GOT3 (cell line): ENCODE measurements at regions not wholly inside any gene's neighbourhood (a gene's known extent, or its start where the extent isn't known, plus 50 kb on each side); places are given as distances from the start of the nearest gene placed in this dataset.
"Not testable (repeated sequence)": the region's sequence is repeated elsewhere in the genome, so short reads cannot be mapped to it uniquely, and the experiment has no call there.

Source experiments
- DNase-seq: peaks from one replicate; lab custom pipeline; 2025; ENCODE audit warnings: mixed read lengths; lab: John Stamatoyannopoulos, UW

DNA sequence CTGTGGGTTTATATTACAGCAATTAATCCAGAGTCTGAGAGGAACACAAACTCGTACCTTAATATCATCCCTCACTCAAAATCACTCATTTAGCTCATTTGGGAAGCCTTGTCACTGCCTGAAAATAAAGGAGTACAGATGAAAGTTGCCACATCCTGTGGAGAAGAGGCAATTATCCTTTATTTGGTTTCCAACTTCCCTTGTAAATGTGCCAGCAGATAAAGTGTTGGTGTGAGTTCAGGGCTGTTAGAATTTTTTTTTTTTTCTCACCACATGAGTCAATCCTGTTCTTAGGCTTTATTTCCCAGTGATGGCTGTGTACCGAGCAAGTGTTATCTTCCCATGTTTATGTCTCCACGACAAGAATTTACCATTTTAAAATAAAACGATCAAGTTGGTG lies 99.0 kb upstream of the SMIM30 start:
- DNase-seq: no peak

DNA sequence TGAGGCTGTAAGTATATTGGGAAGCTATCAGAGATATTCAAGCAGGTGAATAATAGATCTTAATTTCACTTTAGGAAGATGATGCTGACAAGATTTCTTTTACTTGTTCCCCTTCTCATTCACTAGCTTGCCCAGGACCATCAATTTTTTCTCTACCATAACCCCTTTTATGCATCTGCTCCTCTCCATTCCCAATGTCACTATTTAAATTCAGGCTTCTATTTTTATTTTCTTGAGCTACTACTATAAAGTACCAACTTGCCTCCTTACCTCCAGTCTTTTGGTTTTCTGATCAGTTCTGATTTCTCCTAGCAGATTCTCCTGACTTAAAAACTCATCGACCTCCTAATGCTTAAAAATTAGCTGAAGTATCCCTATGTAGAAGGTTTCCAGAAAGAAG lies 97.7 kb upstream of the SMIM30 start:
- no peak for DNase-seq

- DNase-seq: no peak
These were observed 91.3 kb upstream of the SMIM30 start for GRCh38 chr7:113209449-113210203.

- no peak for DNase-seq
These were observed 89.6 kb upstream of the SMIM30 start for GRCh38 chr7:113207931-113208330.

GRCh38 chr7:113207441-113207840 lies 89.1 kb upstream of the SMIM30 start:
- DNase-seq: no peak

GRCh38 chr7:113204415-113204814 lies 86.1 kb upstream of the SMIM30 start:
- no peak for DNase-seq

DNA sequence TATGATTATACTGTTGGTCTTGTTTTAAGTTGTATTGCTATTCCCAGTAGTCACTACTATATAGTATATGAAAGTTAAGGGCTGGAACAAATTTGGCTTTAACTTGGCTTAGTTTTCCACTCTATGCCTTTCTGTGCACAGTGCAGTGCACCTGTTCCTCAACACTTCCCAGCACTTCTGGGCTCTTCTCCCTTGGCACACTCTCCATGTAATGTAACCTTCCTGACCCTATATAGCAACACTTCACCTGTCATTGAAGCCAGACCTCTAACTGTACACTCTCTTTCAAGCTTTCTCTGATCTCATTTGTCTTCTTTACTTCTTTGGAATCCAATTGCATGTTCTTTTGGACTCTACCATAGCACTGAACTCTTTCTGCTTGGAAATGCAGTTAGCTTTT lies 83.9 kb upstream of the SMIM30 start:
- no peak for DNase-seq

DNA sequence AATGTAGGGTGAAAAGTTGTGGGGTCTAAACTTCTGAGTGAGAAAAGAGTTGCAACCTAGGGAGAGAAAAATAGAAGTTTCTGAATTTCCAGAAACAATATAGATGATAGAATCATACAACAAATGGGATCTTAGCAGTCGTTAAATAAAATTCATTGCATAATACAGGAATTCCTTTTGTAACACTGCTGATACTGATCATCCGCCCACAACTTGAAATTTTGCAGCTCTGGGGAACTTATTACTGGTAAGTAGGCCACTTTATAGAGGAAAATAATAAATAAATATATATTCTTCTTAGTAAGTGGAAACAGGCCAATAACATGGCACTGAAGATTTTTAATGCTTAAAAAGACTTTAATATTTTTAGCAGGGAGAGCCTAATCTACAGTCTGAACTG lies 81.9 kb upstream of the SMIM30 start:
- DNase-seq: no peak

- no peak for DNase-seq
These were observed 81.5 kb upstream of the SMIM30 start for GRCh38 chr7:113199841-113200240.

GRCh38 chr7:113199136-113199535 lies 80.8 kb upstream of the SMIM30 start:
- DNase-seq: no peak

DNA sequence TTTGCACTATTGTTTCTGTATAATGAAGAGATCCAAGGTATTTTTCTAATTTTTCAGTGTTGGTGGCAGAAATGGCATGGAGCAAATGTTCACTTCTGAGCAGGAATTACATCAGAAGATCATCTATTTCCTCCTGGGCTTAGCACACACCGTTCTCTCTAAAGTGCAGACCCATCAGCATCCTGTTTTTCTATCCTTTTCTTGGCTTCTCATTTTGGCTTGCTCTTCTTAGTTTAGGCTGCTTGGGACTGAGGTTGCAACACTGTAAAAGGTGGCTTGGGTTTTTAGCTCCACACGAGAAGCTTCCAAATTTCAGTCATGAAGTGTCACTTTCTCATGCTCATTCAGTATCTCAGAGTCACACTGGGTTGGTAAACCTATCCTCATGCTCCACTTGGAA lies 79.9 kb upstream of the SMIM30 start:
- no peak for DNase-seq

DNA sequence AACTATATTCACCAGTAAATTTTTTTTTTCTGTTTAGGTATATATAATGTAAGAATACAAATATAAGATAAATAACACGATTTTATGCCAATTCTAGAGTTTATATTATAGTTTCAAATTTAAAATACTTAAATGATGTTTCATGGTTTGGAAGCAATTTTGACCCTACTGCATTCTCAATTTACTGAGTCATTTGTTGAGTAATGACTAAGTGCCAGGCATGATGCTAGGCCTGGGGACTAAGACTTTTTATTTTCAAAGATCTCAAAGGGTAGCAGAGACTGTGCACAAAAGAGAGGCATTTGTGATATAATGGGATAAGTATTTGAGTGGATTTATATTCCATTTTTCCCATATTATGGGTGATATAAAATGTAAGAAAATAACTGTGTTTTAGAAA lies 78.9 kb upstream of the SMIM30 start:
- no peak for DNase-seq

GRCh38 chr7:113188396-113188795 lies 70.0 kb upstream of the SMIM30 start:
- DNase-seq: no peak

- DNase-seq: no peak
These were observed 61.0 kb upstream of the SMIM30 start for GRCh38 chr7:113179313-113179712.

DNA sequence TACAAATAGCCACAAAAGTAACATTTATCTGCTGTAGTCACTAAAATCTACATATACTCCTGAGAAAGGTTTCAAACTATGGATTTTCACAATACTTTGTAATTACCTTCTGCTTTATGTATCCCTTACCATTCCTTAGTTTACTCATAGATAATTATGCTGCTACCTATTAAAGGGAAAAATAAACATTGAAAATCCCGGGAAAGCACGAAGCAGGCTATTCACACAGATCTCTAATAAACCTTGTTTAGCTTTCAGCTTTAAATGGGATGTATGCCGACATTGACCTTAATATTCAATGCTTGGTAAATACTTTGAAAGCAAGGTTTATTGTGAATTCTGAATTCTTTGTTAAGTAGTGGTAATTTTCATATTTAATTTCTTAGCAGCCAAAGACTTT lies 58.5 kb upstream of the SMIM30 start:
- DNase-seq: no peak

- DNase-seq: not testable (repeated sequence)
These were observed 57.8 kb upstream of the SMIM30 start for GRCh38 chr7:113176180-113176579.

DNA sequence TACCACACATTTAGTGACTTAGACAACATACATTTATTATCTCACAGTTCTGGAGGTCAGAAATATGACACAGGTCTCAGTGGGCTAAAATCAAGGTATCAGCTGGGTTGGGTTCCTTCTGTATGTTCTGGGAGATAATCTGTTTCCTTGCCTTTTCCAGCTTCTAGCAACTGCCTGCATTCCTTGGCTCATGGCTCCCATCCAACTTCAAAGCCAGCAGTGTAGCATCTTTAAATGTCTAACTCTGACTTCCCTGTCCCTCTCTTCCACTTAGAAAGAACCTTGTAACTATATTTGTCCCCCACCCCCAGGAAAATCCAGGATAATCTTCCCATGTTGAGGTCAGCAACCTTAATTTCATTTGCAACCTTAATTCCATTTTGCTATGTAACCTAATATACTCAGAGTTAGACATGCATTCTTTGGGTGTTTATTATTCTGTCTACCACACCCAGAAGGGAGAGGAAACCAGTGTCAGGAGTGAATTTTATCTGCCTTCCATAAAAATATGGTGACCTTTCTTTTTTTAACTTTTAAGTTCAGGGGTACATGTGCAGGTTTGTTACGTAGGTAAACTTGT lies 57.3 kb upstream of the SMIM30 start:
- DNase-seq: no peak

GRCh38 chr7:113172726-113173125 lies 54.4 kb upstream of the SMIM30 start:
- no peak for DNase-seq

GRCh38 chr7:113170591-113170990 lies 52.2 kb upstream of the SMIM30 start:
- DNase-seq: no peak
